Calu3 (cell line): ENCODE measurements at regions not wholly inside any gene's neighbourhood (a gene's known extent, or its start where the extent isn't known, plus 50 kb on each side); places are given as distances from the start of the nearest gene placed in this dataset.

Experiments
- BruUV-seq: library from RNA; stranded (reverse); fragments of 400-500 nt; replicated peaks from 2 replicates; lab custom pipeline; 2021; lab: Mats Ljungman, UMichigan
- CTCF ChIA-PET: fragments of 300-600 bp; sonication (Branson Sonifier 250); formaldehyde crosslinking; loops from one replicate; lab custom pipeline; 2022; ENCODE audit warnings: antibody characterized with exemption; lab: Charles Lee
- DNase-seq: peaks from one replicate; pipeline ENCODE4 v3.0.0; 2022
- H3K27ac Mint-ChIP-seq: one replicate; pipeline ENCODE4 v1.8.0; 2022; ENCODE audit warnings: mixed read lengths; ENCODE audit not compliant: unreplicated experiment
- H3K27me3 Mint-ChIP-seq: one replicate; pipeline ENCODE4 v1.8.0; 2022; ENCODE audit warnings: mixed read lengths; ENCODE audit not compliant: unreplicated experiment
- H3K36me3 Mint-ChIP-seq: one replicate; pipeline ENCODE4 v1.8.0; 2022; ENCODE audit warnings: mild to moderate bottlenecking, moderate library complexity, mixed read lengths; ENCODE audit not compliant: insufficient read depth, unreplicated experiment
- H3K4me1 Mint-ChIP-seq: one replicate; pipeline ENCODE4 v1.8.0; 2022; ENCODE audit warnings: mild to moderate bottlenecking, low read depth, mixed read lengths; ENCODE audit not compliant: unreplicated experiment
- H3K4me3 Mint-ChIP-seq: one replicate; pipeline ENCODE4 v1.8.0; 2022; ENCODE audit warnings: mild to moderate bottlenecking, low read depth, moderate library complexity, mixed read lengths; ENCODE audit not compliant: unreplicated experiment
- H3K9me3 Mint-ChIP-seq: one replicate; pipeline ENCODE4 v1.8.0; 2022; ENCODE audit warnings: low read depth, mixed read lengths; ENCODE audit not compliant: unreplicated experiment
- CTCF ChIP-seq: fragments of 200-600 bp; IDR thresholded peaks from one replicate; pipeline ENCODE4 v1.8.0; 2022; ENCODE audit warnings: antibody characterized with exemption; ENCODE audit not compliant: unreplicated experiment
- intact Hi-C: fragments of 100-400 bp; cut with micrococcal nuclease; formaldehyde crosslinking; loops from one replicate; pipeline ENCODE4 v1.10.0; 2022; ENCODE audit not compliant: unreplicated experiment

GRCh38 chr5:159655757-159656409, 260.4 kb upstream of the ADRA1B start:
- no TSS peak for BruUV-seq
- H3K9me3 Mint-ChIP-seq: no peaks in the 10 kb centered on the region
- no peak overlapping the region for H3K27ac Mint-ChIP-seq
- no peak overlapping the region for H3K4me3 Mint-ChIP-seq
- no peaks in the 10 kb centered on the region for H3K27me3 Mint-ChIP-seq
- H3K36me3 Mint-ChIP-seq: no peaks in the 10 kb centered on the region
- DNase-seq: no peak
- intact Hi-C loops: no loop called here
- peaks cover 8% of the 10 kb centered on the region for H3K4me1 Mint-ChIP-seq
- CTCF ChIA-PET: no interaction called here
- no peak for TF ChIP-seq CTCF

GRCh38 chr5:159657298-159657697, 259.0 kb upstream of the ADRA1B start:
- DNase-seq: no peak
- H3K9me3 Mint-ChIP-seq: no peaks in the 10 kb centered on the region
- H3K27me3 Mint-ChIP-seq: no peaks in the 10 kb centered on the region
- no peak overlapping the region for H3K4me3 Mint-ChIP-seq
- H3K36me3 Mint-ChIP-seq: no peaks in the 10 kb centered on the region
- intact Hi-C loops: no loop called here
- TF ChIP-seq CTCF: no peak
- CTCF ChIA-PET: interaction anchor here (0.7 kb wide), 1 partner anchor 108 kb away, joined by 6 read pairs; no protein-coding TSS in a partner anchor
- BruUV-seq: no TSS peak
- H3K4me1 Mint-ChIP-seq: peaks cover 17% of the 10 kb centered on the region
- H3K27ac Mint-ChIP-seq: no peak overlapping the region

GRCh38 chr5:159657771-159658170, 258.5 kb upstream of the ADRA1B start:
- intact Hi-C loops: no loop called here
- no peak for TF ChIP-seq CTCF
- no peak overlapping the region for H3K27ac Mint-ChIP-seq
- no TSS peak for BruUV-seq
- H3K4me1 Mint-ChIP-seq: peaks cover 17% of the 10 kb centered on the region
- no peaks in the 10 kb centered on the region for H3K36me3 Mint-ChIP-seq
- DNase-seq: no peak
- no peaks in the 10 kb centered on the region for H3K27me3 Mint-ChIP-seq
- CTCF ChIA-PET: interaction anchor here (0.7 kb wide), 1 partner anchor 107 kb away, joined by 6 read pairs; no protein-coding TSS in a partner anchor
- H3K4me3 Mint-ChIP-seq: no peak overlapping the region
- H3K9me3 Mint-ChIP-seq: no peaks in the 10 kb centered on the region

- H3K4me1 Mint-ChIP-seq: peaks cover 17% of the 10 kb centered on the region
- no peak overlapping the region for H3K4me3 Mint-ChIP-seq
- H3K36me3 Mint-ChIP-seq: no peaks in the 10 kb centered on the region
- CTCF ChIA-PET: no interaction called here
- TF ChIP-seq CTCF: no peak
- no TSS peak for BruUV-seq
- intact Hi-C loops: no loop called here
- H3K27ac Mint-ChIP-seq: no peak overlapping the region
- H3K9me3 Mint-ChIP-seq: no peaks in the 10 kb centered on the region
- H3K27me3 Mint-ChIP-seq: no peaks in the 10 kb centered on the region
- DNase-seq: no peak
Observed at GRCh38 chr5:159658266-159658925, 257.9 kb upstream of the ADRA1B start.
